CD4-positive, CD25-positive, alpha-beta regulatory T cell (primary cell): ENCODE measurements at regions not wholly inside any gene's neighbourhood (a gene's known extent, or its start where the extent isn't known, plus 50 kb on each side); places are given as distances from the start of the nearest gene placed in this dataset.
"Not testable (repeated sequence)": the region's sequence is repeated elsewhere in the genome, so short reads cannot be mapped to it uniquely, and the experiment has no call there.

ENCODE experiments used
- ATAC-seq, 2 donors: fragments of 150-1000 bp; cut with Tn5 transposase; one replicate each; pipeline ENCODE4 v1.10.0; 2021; ENCODE audit warnings: low read depth in 2 of 2, moderate number of reproducible peaks in 2 of 2, moderate library complexity in 1 of 2
- DNase-seq, 3 donors: peaks; one replicate each; pipeline versions ENCODE4 v3.0.0 to v3.0.0-alpha.2; 2012 to 2022; ENCODE audit warnings: mixed read lengths in 1 of 3
- H3K27ac ChIP-seq: one replicate; pipeline ENCODE4 v1.7.0; 2013; ENCODE audit warnings: mild to moderate bottlenecking, low read length; ENCODE audit not compliant: insufficient read depth, poor library complexity, severe bottlenecking
- H3K27me3 ChIP-seq: one replicate; pipeline ENCODE4 v1.7.0; 2013; ENCODE audit warnings: low read length; ENCODE audit not compliant: control insufficient read depth, insufficient read depth
- H3K36me3 ChIP-seq: one replicate; pipeline ENCODE4 v1.7.0; 2013; ENCODE audit warnings: mild to moderate bottlenecking, low read length, moderate library complexity; ENCODE audit not compliant: control insufficient read depth, insufficient read depth
- H3K4me1 ChIP-seq: 2 replicates; pipeline ENCODE4 v1.7.0; 2013; ENCODE audit warnings: mild to moderate bottlenecking, low read length; ENCODE audit not compliant: insufficient read depth, control insufficient read depth, poor library complexity, severe bottlenecking
- H3K4me3 ChIP-seq: one replicate; pipeline ENCODE4 v1.7.0; 2013; ENCODE audit warnings: low read depth, mild to moderate bottlenecking, low read length, moderate library complexity
- H3K9me3 ChIP-seq, 2 experiments: 1 replicate in 1 of 2; 2 replicates in 1 of 2; pipeline ENCODE4 v1.7.0; 2013; ENCODE audit warnings: low read length in 2 of 2, mild to moderate bottlenecking in 1 of 2, moderate library complexity in 1 of 2; ENCODE audit not compliant: control insufficient read depth in 2 of 2
- H3K27ac Mint-ChIP-seq, 3 donors: one replicate each; pipeline ENCODE4 v1.8.0; 2020 to 2022; ENCODE audit warnings: mild to moderate bottlenecking in 3 of 3, mixed read lengths in 3 of 3, moderate library complexity in 2 of 3
- H3K27me3 Mint-ChIP-seq: one replicate; pipeline ENCODE4 v1.8.0; 2022; ENCODE audit warnings: mild to moderate bottlenecking, mixed read lengths
- H3K36me3 Mint-ChIP-seq: one replicate; pipeline ENCODE4 v1.8.0; 2020; ENCODE audit warnings: mixed read lengths
- H3K4me1 Mint-ChIP-seq, 4 donors: one replicate each; pipeline ENCODE4 v1.8.0; 2020 to 2022; ENCODE audit warnings: mixed read lengths in 4 of 4, mild to moderate bottlenecking in 1 of 4
- H3K4me3 Mint-ChIP-seq, 4 donors: one replicate each; pipeline ENCODE4 v1.8.0; 2020 to 2022; ENCODE audit warnings: mild to moderate bottlenecking in 4 of 4, mixed read lengths in 4 of 4, moderate library complexity in 3 of 4
- H3K9me3 Mint-ChIP-seq, 7 donors: one replicate each; pipeline ENCODE4 v1.8.0; 2020 to 2022; ENCODE audit warnings: mixed read lengths in 7 of 7, mild to moderate bottlenecking in 3 of 7, moderate library complexity in 2 of 7

DNA sequence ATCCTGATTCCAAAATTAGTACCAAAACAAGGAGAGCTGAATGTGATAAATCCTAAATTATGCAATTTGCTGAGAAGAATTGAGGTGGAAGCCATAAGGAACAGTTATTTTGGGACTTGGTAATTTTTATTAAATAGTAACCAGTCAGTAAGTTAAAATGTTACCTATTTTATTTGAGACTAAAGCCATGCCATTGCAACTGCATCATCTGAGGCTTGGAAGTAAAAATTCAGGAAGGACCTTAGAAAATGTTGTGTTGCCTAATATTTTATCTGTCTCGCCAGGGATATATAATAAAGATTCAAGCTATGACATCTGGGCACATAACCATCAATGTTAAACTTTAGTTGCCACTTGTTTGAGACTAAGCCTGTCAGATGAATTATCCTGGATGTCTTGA lies 341.3 kb upstream of the MAGEB16 start:
- no peak for DNase-seq
- H3K9me3 ChIP-seq, result peaks cover 0 to 2% of the 10 kb centered on the region in 2 experiments
- no peak overlapping the region for H3K27ac ChIP-seq
- no peaks in the 10 kb centered on the region for H3K27me3 ChIP-seq
- Mint-ChIP-seq H3K27ac (no peak overlapping the region), H3K4me3 (no peak overlapping the region), H3K27me3 (no peaks in the 10 kb centered on the region), H3K4me1 (no peaks in the 10 kb centered on the region), H3K36me3 (no peaks in the 10 kb centered on the region), H3K9me3 (peaks cover 0 to 8% (median under 1%) of the 10 kb centered on the region in 7 donors)
- no peaks in the 10 kb centered on the region for H3K4me1 ChIP-seq
- H3K36me3 ChIP-seq, result no peaks in the 10 kb centered on the region
- ATAC-seq, result no peak
- no peak overlapping the region for H3K4me3 ChIP-seq

DNA sequence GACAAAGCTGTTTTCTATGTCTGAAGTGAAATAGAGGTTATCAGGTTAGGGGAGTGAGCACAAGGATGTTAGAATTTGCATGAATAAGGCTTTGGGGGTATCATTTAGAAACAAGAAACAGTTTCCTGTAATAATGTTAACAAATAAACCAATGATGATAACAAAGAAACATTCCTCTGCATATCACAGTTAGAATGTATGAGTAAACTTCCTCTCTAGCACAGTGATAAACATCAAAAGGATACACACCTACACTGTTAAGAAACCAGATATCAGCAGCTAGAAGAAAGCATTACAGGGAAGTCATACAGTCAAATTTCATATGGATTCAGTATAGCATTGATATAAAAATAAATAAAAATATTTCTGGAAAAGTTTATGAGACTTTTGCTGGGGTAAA lies 340.0 kb upstream of the MAGEB16 start:
- ATAC-seq (no peak), DNase-seq (no peak)
- Mint-ChIP-seq H3K9me3 (peaks cover 0 to 12% (median 0%) of the 10 kb centered on the region in 7 donors), H3K27ac (no peak overlapping the region), H3K27me3 (no peaks in the 10 kb centered on the region), H3K4me3 (no peak overlapping the region), H3K36me3 (no peaks in the 10 kb centered on the region), H3K4me1 (no peaks in the 10 kb centered on the region)
- H3K27me3 ChIP-seq, result no peaks in the 10 kb centered on the region
- no peaks in the 10 kb centered on the region for H3K36me3 ChIP-seq
- no peak overlapping the region for H3K4me3 ChIP-seq
- H3K4me1 ChIP-seq, result no peaks in the 10 kb centered on the region
- H3K9me3 ChIP-seq, result peaks cover 0 to 2% of the 10 kb centered on the region in 2 experiments
- no peak overlapping the region for H3K27ac ChIP-seq

DNA sequence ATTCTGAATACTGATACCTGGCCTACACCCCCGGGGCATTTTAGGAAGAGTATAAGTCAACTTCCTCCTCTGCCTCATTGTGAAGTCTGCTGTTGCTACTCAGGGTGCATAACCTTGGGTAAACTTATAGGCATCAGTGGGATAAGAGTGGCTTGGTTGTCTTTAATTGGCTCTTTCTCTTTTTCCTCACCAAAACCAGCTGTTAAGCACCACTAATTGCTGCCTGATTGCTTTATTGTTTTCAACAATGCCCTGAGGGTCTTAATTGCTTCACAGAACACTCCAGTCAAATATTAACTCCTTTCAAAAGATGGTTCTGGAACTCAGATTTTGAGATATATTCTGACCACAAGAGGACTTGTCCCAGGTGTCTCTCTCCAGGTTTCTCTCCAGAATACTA lies 337.0 kb upstream of the MAGEB16 start:
- Histone ChIP-seq H3K4me3 (no peak overlapping the region), H3K36me3 (no peaks in the 10 kb centered on the region), H3K4me1 (no peaks in the 10 kb centered on the region), H3K27ac (no peak overlapping the region), H3K9me3 (no peaks in the 10 kb centered on the region), H3K27me3 (no peaks in the 10 kb centered on the region)
- DNase-seq, result no peak
- H3K4me3 Mint-ChIP-seq, result no peak overlapping the region
- H3K4me1 Mint-ChIP-seq, result no peaks in the 10 kb centered on the region
- no peaks in the 10 kb centered on the region for H3K36me3 Mint-ChIP-seq
- no peak for ATAC-seq
- H3K27me3 Mint-ChIP-seq, result no peaks in the 10 kb centered on the region
- no peak overlapping the region for H3K27ac Mint-ChIP-seq
- H3K9me3 Mint-ChIP-seq, result peaks cover 0 to 7% (median 0%) of the 10 kb centered on the region in 7 donors

DNA sequence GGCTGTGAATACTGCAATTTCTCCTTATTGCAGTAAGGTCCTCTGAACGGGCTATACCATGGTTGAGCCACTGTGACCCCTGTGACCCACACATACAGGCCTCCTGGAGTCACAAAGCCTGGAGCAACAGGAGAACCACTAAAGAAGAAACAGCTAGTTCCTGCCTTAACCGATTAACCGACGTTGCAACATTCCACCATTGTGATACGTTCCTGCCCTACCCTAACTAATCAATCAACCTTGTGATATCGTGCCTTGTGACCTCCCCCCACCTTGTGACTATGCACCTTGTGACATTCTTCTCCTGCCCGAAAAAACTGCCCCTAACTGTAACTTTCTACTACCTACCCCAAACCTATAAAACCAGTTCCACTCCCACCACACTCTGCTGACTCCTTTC lies 301.5 kb upstream of the MAGEB16 start:
- H3K4me1 ChIP-seq, H3K27ac Mint-ChIP-seq, H3K4me3 Mint-ChIP-seq, H3K36me3 Mint-ChIP-seq, H3K4me1 Mint-ChIP-seq, H3K9me3 Mint-ChIP-seq, H3K36me3 ChIP-seq, H3K4me3 ChIP-seq, H3K9me3 ChIP-seq, H3K27me3 Mint-ChIP-seq, H3K27ac ChIP-seq, ATAC-seq, DNase-seq, H3K27me3 ChIP-seq: not testable (repeated sequence)

DNA sequence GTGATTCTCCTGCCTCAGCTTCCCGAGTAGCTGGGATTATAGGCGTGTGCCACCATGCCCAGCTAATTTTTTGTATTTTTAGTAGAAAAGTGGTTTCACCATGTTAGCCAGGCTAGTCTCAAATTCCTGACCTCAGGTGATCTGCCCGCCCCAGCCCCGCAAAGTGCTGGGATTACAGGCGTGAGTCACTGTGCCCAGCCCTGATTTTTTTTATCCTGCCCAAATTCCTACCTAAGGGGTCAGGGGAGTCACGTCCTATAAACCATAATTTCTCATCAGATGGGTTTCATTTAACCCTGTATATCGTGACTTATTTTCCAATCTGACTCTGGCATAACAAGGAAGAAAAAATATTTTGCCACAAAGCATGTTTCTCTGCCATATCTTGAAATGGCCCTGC lies 300.7 kb upstream of the MAGEB16 start:
- H3K27me3 ChIP-seq, H3K4me1 ChIP-seq, H3K36me3 Mint-ChIP-seq, H3K4me3 Mint-ChIP-seq, ATAC-seq, H3K36me3 ChIP-seq, H3K4me1 Mint-ChIP-seq, H3K9me3 ChIP-seq, H3K27me3 Mint-ChIP-seq, H3K9me3 Mint-ChIP-seq, H3K27ac ChIP-seq, H3K27ac Mint-ChIP-seq, H3K4me3 ChIP-seq, DNase-seq: not testable (repeated sequence)

DNA sequence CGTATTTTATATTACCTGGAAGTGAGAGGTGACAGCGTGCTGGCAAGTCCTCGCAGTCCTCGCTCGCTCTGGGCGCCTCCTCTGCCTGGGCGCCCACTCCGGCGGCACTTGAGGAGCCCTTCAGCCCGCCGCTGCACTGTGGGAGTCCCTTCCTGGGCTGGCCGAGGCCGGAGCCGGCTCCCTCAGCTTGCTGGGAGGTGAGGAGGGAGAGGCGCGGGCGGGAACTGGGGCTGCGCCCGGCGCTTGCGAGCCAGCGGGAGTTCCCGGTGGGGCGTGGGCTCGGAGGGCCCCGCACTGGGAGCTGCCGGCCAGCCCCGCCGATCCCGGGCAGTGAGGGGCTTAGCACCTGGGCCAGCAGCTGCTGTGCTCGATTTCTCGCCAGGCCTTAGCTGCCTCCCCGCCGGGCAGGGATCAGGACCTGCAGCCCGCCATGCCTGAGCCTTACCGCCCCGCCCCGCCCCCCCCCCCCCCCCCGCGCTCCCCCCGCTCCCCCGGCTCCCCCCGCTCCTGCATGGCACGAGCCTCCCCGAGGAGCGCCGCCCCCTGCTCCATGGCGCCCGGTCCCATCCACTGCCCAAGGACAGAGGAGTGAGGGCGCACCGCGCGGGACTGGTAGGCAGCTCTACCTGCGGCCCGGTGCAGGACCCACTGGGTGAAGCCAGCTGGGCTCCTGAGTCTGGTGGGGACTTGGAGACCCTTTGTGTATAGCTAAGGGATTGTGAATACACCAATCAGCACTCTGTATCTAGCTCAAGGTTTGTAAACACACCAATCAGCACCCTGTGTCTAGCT lies 298.9 kb upstream of the MAGEB16 start:
- peaks cover 0 to 9% (median 2%) of the 10 kb centered on the region in 7 donors for H3K9me3 Mint-ChIP-seq
- H3K27ac Mint-ChIP-seq, result no peak overlapping the region
- H3K4me1 ChIP-seq, result no peaks in the 10 kb centered on the region
- H3K4me3 Mint-ChIP-seq, result no peak overlapping the region
- H3K4me3 ChIP-seq, result no peak overlapping the region
- H3K36me3 ChIP-seq, result no peaks in the 10 kb centered on the region
- DNase-seq (no peak), ATAC-seq (no peak)
- no peaks in the 10 kb centered on the region for H3K9me3 ChIP-seq
- H3K27ac ChIP-seq, result no peak overlapping the region
- H3K27me3 Mint-ChIP-seq, result no peaks in the 10 kb centered on the region
- H3K4me1 Mint-ChIP-seq, result no peaks in the 10 kb centered on the region
- H3K27me3 ChIP-seq, result no peaks in the 10 kb centered on the region
- H3K36me3 Mint-ChIP-seq, result no peaks in the 10 kb centered on the region

DNA sequence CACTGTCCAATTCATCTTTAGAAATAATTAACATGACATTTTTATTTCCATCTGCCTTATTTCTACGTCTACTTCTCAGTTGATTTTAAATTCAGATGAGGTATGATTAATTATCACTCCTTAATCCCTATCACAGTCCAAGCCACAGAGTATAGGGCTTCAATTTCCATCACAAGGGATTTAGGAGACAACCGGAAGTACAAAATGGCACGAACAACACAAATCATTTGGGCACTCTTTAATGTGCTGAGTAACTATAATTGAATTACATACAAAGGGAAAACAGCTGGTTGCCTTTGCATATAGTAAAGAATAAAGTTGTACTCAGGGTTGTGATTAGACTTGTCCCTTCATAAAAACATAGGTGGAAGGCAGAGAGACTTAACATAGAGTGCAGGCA lies 290.4 kb upstream of the MAGEB16 start:
- H3K9me3 Mint-ChIP-seq, result peaks cover 0 to 9% (median 2%) of the 10 kb centered on the region in 7 donors
- Histone ChIP-seq H3K4me1 (no peaks in the 10 kb centered on the region), H3K27ac (no peak overlapping the region), H3K27me3 (no peaks in the 10 kb centered on the region), H3K36me3 (no peaks in the 10 kb centered on the region), H3K9me3 (no peaks in the 10 kb centered on the region), H3K4me3 (no peak overlapping the region)
- no peak overlapping the region for H3K27ac Mint-ChIP-seq
- DNase-seq (no peak), ATAC-seq (no peak)
- no peaks in the 10 kb centered on the region for H3K27me3 Mint-ChIP-seq
- H3K4me1 Mint-ChIP-seq, result no peaks in the 10 kb centered on the region
- no peak overlapping the region for H3K4me3 Mint-ChIP-seq
- H3K36me3 Mint-ChIP-seq, result no peaks in the 10 kb centered on the region

DNA sequence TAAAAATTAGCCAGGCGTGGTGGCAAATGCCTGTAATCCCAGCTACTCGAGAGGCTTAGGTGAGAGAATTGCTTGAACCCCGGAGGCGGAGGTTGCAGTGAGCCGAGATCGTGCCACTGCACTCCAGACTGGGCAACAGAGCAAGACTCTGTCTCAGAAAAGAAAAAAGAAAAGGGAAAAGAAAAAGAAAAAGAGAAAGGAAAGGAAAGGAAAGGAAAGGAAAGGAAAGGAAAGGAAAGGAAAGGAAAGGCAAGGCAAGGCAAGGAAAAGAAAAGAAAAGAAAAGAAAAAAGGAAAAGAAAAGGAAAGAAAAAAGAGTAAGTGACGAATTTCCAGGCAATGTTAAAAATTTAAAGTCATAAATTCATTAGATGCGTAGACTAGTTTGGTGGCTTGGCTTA lies 250.1 kb upstream of the MAGEB16 start:
- H3K36me3 Mint-ChIP-seq, H3K4me3 Mint-ChIP-seq, H3K4me3 ChIP-seq, H3K9me3 Mint-ChIP-seq, H3K4me1 Mint-ChIP-seq, H3K27me3 Mint-ChIP-seq, H3K36me3 ChIP-seq, H3K27ac Mint-ChIP-seq, H3K9me3 ChIP-seq, DNase-seq, H3K27me3 ChIP-seq, H3K27ac ChIP-seq, ATAC-seq, H3K4me1 ChIP-seq: not testable (repeated sequence)
